SJCRH30 (cell line): ENCODE measurements at regions not wholly inside any gene's neighbourhood (a gene's known extent, or its start where the extent isn't known, plus 50 kb on each side); places are given as distances from the start of the nearest gene placed in this dataset.
"Not testable (repeated sequence)": the region's sequence is repeated elsewhere in the genome, so short reads cannot be mapped to it uniquely, and the experiment has no call there.

ENCODE experiments used
- DNase-seq, 2 experiments: peaks; one replicate each; pipeline ENCODE4 v3.0.0-alpha.2; 2015 to 2020
- H3K27ac ChIP-seq: fragments of 250-450 bp; sonication (Bioruptor Pico); 2 replicates; pipeline ENCODE4 v1.5.1; 2020; ENCODE audit warnings: mild to moderate bottlenecking, moderate library complexity
- H3K27me3 ChIP-seq: fragments of 250-450 bp; sonication (Bioruptor Pico); 2 replicates; pipeline ENCODE4 v1.5.1; 2020; ENCODE audit warnings: mild to moderate bottlenecking, moderate library complexity
- H3K36me3 ChIP-seq: fragments of 250-450 bp; sonication (Bioruptor Pico); 2 replicates; pipeline ENCODE4 v1.5.1; 2020; ENCODE audit warnings: mild to moderate bottlenecking, moderate library complexity
- H3K4me1 ChIP-seq: fragments of 250-450 bp; sonication (Bioruptor Pico); 2 replicates; pipeline ENCODE4 v1.5.1; 2020; ENCODE audit warnings: mild to moderate bottlenecking, moderate library complexity
- H3K4me3 ChIP-seq: fragments of 250-450 bp; sonication (Bioruptor Pico); 2 replicates; pipeline ENCODE4 v1.5.1; 2020; ENCODE audit warnings: mild to moderate bottlenecking, moderate library complexity
- H3K9me3 ChIP-seq: fragments of 250-450 bp; sonication (Bioruptor Pico); replicated peaks from 2 replicates; pipeline ENCODE4 v1.5.1; 2020; ENCODE audit warnings: mild to moderate bottlenecking, moderate library complexity

DNA sequence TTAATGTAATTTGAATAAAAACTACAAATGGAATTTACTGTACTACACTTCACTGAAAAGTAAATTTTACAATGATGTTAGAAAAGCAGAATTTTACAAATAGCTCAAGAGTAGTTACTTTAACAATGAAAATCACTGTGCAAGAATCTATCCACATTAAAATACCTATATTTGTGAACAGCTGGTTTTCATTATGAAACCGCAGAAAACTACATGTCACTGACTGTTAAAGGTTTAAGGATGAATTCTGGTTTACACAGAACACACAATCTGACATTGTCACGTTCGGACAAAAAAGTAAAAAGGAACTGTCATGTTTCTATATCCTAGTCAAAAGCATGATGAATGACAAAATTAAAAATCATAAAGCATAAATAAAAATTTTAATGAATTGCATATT lies 415.3 kb upstream of the PRKCQ start:
- DNase-seq: no peak
- Histone ChIP-seq H3K9me3 (no peaks in the 10 kb centered on the region), H3K36me3 (no peaks in the 10 kb centered on the region), H3K27me3 (no peaks in the 10 kb centered on the region), H3K4me1 (no peaks in the 10 kb centered on the region), H3K4me3 (no peak overlapping the region), H3K27ac (no peak overlapping the region)

DNA sequence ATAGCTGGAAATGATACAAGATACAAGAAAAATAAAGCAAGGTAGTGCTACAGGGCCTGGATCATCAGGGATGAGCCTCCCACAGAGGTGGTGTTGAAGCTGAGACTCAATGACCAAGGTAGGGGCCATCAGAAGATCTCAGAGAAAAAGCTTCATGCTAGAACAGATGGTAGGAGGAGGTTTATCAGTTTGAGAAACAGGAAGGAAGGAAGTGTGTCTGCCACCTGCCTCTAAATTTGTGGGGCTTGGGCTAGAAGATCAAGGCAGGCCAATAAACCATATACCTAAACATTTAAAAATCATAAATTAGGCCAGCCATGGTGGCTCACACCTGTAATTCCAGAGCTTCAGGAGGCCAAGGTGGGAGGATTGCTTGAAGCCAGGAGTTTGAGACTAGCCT lies 410.8 kb upstream of the PRKCQ start:
- DNase-seq: no peak
- Histone ChIP-seq H3K36me3 (no peaks in the 10 kb centered on the region), H3K27ac (no peak overlapping the region), H3K4me3 (no peak overlapping the region), H3K27me3 (no peaks in the 10 kb centered on the region), H3K9me3 (no peaks in the 10 kb centered on the region), H3K4me1 (no peaks in the 10 kb centered on the region)

DNA sequence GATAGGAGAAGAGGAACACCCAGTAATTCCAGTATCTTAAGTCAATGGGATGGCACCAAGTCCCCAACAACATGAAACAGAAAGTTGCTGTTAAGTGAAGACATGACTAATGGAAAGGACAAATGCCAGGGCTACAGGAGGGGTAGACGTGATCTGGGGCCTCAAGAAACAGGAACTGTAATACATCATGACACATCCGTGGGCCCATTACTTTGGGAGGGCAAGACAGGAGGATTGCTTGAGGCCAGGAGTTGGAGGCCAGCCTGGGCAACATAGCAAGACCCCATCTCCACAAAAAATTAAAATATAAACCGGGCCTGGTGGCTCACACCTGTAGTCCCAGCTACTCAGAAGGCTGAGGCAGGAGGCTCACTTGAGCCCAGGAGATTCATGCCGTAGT lies 408.6 kb upstream of the PRKCQ start:
- Histone ChIP-seq H3K9me3 (no peaks in the 10 kb centered on the region), H3K36me3 (no peaks in the 10 kb centered on the region), H3K4me1 (no peaks in the 10 kb centered on the region), H3K4me3 (no peak overlapping the region), H3K27ac (no peak overlapping the region), H3K27me3 (no peaks in the 10 kb centered on the region)
- no peak for DNase-seq

DNA sequence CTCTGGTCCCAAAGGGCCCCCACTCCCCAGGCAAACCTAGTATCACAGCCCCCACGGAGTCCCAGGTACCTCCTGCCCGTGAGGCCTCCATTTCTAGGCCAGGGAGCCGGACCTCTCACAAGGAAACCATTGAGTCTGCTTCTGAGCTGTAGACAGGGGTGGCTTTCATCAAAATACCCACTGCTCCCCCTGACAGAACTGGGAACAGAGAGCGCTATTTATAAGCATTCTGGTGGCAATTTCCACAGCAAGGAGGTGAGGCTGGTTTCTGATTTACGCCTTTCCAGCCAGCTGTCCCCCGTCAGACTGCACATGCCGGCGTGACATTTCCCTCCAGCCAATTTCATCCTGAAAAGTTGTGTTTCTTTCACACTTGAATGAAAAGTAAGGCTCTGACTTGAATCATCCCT lies 407.5 kb upstream of the PRKCQ start:
- Histone ChIP-seq H3K4me1 (no peaks in the 10 kb centered on the region), H3K9me3 (no peaks in the 10 kb centered on the region), H3K27ac (no peak overlapping the region), H3K36me3 (no peaks in the 10 kb centered on the region), H3K4me3 (no peak overlapping the region), H3K27me3 (no peaks in the 10 kb centered on the region)
- peak in 1 of 2 experiments; percentile 2 for DNase-seq

DNA sequence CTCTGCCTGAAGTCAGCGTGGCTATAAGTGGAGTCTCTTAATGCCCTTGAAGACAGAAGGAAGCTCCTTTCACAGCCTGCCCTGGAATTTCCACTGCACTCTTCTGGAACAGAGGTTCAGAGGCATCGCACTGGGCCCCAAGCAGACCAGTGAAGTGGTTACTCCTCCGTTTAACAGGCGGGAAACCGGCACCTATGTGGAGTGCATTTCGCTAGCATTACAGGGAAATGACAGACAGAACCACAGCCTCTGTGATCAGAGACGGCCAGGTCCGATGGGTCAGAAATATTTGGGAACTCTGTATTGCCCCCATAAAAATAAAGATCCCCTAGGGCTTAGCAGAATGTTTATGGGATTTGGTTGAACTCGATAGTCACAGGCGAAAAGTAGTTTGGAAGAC lies 406.9 kb upstream of the PRKCQ start:
- no peak overlapping the region for H3K4me3 ChIP-seq
- H3K9me3 ChIP-seq: no peaks in the 10 kb centered on the region
- no peaks in the 10 kb centered on the region for H3K4me1 ChIP-seq
- no peaks in the 10 kb centered on the region for H3K36me3 ChIP-seq
- no peak overlapping the region for H3K27ac ChIP-seq
- no peak for DNase-seq
- H3K27me3 ChIP-seq: no peaks in the 10 kb centered on the region

DNA sequence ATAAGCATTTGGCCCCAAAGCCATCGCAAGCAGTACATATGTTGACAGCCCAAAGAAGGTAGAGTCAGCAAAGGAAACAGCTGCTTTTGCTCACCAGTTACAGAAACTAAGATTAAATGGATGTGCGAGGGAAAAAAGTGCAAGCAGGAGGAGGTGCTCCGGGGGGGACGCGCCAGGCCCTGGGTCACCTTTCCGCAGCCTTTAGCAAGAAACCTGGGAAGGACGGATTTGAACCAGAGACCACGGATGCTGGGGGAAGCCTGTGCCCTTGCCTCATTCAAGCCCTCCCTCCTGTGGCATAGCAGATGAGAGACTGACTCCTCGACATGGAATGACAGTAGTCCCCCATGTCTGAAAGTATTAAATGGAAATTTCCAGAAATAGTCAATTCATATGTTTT lies 405.6 kb upstream of the PRKCQ start:
- Histone ChIP-seq H3K9me3 (no peaks in the 10 kb centered on the region), H3K4me1 (no peaks in the 10 kb centered on the region), H3K4me3 (no peak overlapping the region), H3K27ac (no peak overlapping the region), H3K36me3 (no peaks in the 10 kb centered on the region), H3K27me3 (no peaks in the 10 kb centered on the region)
- no peak for DNase-seq

DNA sequence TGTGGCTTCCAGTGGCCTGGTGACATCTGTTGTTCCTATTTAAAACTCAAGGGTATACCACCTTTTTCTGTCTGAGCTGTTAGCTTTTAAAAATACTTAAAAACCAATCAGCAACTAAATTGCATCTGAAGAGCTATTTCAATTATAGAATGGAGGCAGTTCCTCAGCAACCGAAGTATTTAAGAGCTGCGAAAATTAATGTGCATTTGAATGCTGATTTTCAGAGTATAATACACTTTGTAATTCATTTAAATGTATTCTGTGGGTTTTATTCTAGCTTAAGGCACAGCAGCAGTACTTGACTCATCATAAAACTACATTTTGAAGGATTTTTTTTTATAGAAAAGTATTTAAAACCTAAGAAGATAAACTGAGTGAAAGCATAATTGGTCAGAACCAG lies 404.9 kb upstream of the PRKCQ start:
- Histone ChIP-seq H3K4me3 (no peak overlapping the region), H3K27me3 (no peaks in the 10 kb centered on the region), H3K27ac (no peak overlapping the region), H3K9me3 (no peaks in the 10 kb centered on the region), H3K4me1 (no peaks in the 10 kb centered on the region), H3K36me3 (no peaks in the 10 kb centered on the region)
- no peak for DNase-seq

DNA sequence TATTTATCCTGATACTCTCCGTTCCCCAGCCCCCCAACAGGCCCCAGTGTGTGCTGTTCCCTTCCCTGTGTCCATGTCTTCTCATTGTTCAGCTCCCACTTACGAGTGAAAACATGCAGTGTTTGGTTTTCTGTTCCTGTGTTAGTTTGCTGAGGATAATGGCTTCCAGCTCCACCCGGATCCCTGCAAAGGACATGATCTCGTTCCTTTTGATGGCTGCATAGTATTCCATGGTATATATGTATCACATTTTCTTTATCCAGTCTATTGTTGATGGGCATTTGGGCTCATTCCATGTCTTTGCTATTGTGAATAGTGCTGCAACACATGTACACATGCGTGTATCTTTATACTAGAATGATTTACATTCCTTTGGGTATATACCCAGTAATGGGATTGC lies 403.9 kb upstream of the PRKCQ start:
- H3K4me1 ChIP-seq, H3K9me3 ChIP-seq, DNase-seq, H3K4me3 ChIP-seq, H3K36me3 ChIP-seq, H3K27me3 ChIP-seq, H3K27ac ChIP-seq: not testable (repeated sequence)

DNA sequence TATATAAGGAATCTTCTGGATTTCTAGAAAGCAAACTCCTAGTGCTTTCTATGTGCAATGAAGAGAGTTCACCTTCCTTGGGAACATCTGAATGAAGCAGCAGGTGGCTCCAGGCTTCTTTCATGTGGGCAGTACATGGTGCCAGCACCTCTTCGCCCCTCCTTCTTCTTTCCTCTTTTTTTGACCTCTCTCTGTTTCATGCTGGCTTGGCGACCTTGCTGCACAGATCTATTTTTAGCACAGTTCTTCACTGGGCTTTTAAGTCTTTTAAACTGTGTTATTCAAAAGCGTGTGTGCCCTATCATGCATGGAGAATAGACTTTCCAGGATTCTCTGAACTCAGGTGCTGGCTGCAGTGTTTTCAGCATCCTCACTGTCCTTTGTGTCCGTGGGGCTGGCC lies 400.3 kb upstream of the PRKCQ start:
- H3K27ac ChIP-seq: no peak overlapping the region
- no peaks in the 10 kb centered on the region for H3K36me3 ChIP-seq
- H3K27me3 ChIP-seq: no peaks in the 10 kb centered on the region
- H3K4me1 ChIP-seq: no peaks in the 10 kb centered on the region
- H3K4me3 ChIP-seq: no peak overlapping the region
- H3K9me3 ChIP-seq: no peaks in the 10 kb centered on the region
- DNase-seq: no peak

DNA sequence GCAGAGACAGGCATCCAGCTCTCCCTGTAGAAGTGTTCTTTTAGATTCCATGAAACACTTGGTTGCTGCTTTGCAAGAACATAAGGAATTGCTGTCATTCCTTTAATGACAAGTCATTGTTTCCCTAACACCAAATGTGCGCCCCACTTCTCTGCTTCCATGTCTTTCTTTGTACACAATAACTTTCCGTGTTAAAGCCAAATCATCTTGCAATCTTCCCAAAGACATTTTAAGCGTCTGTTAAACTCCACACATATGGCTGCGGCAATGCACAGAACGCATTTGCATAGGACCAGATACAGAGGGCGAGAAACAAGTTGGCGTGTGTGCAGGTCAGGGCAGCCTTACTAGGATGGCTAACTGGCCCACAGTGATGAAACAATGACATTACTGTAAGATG lies 399.3 kb upstream of the PRKCQ start:
- H3K9me3 ChIP-seq: no peaks in the 10 kb centered on the region
- no peak overlapping the region for H3K4me3 ChIP-seq
- no peak overlapping the region for H3K27ac ChIP-seq
- H3K36me3 ChIP-seq: no peaks in the 10 kb centered on the region
- H3K27me3 ChIP-seq: no peaks in the 10 kb centered on the region
- no peaks in the 10 kb centered on the region for H3K4me1 ChIP-seq
- no peak for DNase-seq

DNA sequence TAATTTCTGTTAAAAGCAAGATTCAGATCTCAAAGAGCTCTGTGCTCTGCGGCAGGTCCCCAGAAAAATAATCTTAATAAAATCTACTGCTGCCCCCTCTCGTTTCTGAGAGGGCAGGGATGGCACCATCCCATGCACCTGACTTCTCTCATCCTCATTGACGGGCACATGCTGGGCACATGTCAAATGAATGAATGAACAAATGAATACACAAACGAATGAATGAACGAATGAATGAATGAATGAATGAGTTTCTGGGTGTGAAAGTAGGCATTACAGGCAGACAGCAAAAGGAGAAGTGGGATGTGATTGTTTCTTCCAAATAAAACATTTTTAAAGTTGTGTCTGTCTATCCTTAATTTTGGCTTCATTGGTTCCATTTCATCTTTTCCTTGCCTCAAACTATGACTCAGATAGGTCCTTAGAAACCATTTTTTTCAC lies 398.1 kb upstream of the PRKCQ start:
- DNase-seq: no peak
- Histone ChIP-seq H3K4me3 (no peak overlapping the region), H3K9me3 (no peaks in the 10 kb centered on the region), H3K36me3 (no peaks in the 10 kb centered on the region), H3K4me1 (no peaks in the 10 kb centered on the region), H3K27ac (no peak overlapping the region), H3K27me3 (no peaks in the 10 kb centered on the region)

DNA sequence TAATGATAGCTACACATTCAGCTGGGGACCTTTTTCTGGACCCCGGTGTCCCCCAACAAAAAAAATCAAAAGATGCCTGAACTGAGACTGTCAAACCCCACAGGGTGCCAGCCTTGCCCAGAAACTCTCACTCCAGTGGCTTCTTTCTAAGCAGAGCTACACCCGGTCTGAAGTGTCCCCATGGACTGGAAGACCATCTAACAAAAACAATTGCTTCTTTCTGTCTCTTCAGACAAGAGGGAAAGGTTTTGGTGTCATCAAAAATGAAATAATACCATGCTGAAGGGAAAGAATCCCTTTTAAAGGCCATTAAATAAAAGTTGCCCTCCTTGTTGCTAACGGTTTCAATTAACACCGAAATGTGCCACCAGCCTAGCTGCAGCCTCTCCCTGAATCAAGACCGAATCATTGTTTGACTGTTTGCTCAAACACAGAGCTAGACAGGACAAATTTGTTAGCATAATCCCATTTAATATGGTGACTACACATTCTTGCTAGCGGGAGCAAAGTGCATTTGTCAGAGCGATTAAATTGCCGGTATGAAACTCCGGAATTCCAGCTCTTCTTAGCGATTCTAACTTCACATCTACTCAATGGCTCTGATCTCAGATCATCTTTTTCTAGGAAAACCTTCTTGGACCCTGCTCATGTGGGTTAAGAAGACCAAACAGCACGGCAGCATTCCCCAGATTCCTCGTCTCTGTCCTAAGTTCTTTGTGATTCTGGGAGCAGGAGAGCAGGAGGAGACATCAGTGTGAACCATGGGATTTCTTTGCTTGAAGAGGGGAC lies 397.5 kb upstream of the PRKCQ start:
- no peaks in the 10 kb centered on the region for H3K9me3 ChIP-seq
- no peaks in the 10 kb centered on the region for H3K4me1 ChIP-seq
- DNase-seq: no peak
- no peak overlapping the region for H3K4me3 ChIP-seq
- H3K27ac ChIP-seq: no peak overlapping the region
- H3K27me3 ChIP-seq: no peaks in the 10 kb centered on the region
- H3K36me3 ChIP-seq: no peaks in the 10 kb centered on the region

DNA sequence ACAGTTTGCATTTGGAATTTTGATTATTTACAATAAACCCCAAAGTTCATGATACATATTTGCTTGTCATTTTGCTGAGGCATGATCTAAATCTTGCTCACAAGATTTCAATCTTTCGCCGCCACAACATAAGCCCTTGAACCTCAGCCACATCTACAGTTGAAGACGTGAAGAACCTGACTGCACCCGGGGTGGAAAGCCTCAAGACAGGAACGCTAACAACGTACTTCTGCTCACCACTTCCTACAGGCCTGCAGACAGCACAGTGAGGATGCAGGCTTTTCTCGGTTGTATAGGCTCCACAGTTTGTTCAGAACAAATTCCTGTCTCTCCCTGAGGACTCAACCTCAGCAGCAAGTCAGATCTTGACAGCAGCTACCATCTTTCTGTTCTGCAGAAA lies 393.8 kb upstream of the PRKCQ start:
- H3K36me3 ChIP-seq: no peaks in the 10 kb centered on the region
- no peak overlapping the region for H3K27ac ChIP-seq
- H3K9me3 ChIP-seq: no peaks in the 10 kb centered on the region
- DNase-seq: no peak
- H3K27me3 ChIP-seq: no peaks in the 10 kb centered on the region
- H3K4me1 ChIP-seq: no peaks in the 10 kb centered on the region
- no peak overlapping the region for H3K4me3 ChIP-seq

DNA sequence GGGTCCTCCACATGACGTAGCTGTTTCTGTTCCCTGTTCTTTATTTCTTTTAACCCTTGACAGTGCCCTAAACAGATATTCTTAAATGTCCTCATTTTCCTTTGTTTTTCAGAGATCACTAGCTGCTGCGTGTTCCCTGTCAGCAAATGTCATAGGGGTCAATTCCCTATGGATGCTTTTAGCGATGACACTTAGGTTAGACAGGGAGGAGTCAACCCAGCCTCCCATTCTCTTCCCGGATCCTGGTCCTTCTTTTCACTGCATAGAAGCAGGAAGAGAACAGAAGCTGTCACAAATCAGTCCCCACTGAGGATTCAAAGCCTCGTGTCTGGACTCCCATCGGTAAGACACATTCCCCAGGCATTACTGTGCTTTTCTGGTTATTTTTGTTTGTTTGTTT lies 392.1 kb upstream of the PRKCQ start:
- Histone ChIP-seq H3K36me3 (no peaks in the 10 kb centered on the region), H3K27ac (no peak overlapping the region), H3K9me3 (no peaks in the 10 kb centered on the region), H3K4me3 (no peak overlapping the region), H3K27me3 (no peaks in the 10 kb centered on the region), H3K4me1 (no peaks in the 10 kb centered on the region)
- no peak for DNase-seq

DNA sequence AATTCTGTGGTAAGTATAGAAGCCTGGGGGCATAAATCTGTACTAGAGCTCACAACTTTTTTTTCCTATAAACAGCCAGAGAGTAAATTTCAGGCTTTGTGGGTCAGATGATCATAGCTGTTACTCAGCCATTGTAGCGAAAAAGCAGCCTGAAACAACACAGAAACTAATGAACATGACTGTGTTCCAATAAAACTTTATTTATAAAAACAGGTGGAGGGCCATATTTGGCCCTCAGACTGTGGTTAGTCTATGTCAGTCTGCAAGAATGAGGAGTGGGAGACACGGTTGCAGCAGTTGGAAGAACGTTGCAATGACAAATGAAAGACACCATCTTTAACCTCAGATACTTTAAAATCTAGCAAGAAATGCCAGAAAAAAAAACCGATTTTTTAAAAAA lies 389.6 kb upstream of the PRKCQ start:
- Histone ChIP-seq H3K36me3 (no peaks in the 10 kb centered on the region), H3K9me3 (no peaks in the 10 kb centered on the region), H3K27ac (no peak overlapping the region), H3K4me1 (no peaks in the 10 kb centered on the region), H3K27me3 (no peaks in the 10 kb centered on the region), H3K4me3 (no peak overlapping the region)
- no peak for DNase-seq

DNA sequence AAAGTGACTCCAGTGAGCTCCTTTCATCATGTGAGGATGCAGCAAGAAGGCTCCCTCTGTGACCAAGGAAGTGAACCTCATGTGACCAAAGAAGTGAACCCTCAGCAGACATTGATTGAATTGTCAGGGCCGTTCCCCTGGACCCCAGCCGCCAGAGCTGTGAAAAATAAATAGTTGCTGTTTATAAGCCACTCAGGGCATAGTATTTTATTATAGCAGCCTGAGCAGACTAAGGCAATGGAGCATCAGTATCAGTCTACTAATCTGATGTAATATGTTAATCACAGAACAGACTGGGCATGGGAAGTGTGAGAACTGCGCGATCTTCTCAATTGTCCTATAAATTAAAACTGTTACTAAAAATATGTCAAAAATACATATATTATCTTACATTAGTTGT lies 384.5 kb upstream of the PRKCQ start:
- Histone ChIP-seq H3K4me3 (no peak overlapping the region), H3K36me3 (no peaks in the 10 kb centered on the region), H3K4me1 (no peaks in the 10 kb centered on the region), H3K27me3 (no peaks in the 10 kb centered on the region), H3K9me3 (no peaks in the 10 kb centered on the region), H3K27ac (no peak overlapping the region)
- no peak for DNase-seq
